ENCODE measurements at regions not wholly inside any gene's neighbourhood (a gene's known extent, or its start where the extent isn't known, plus 50 kb on each side); places are given as distances from the start of the nearest gene placed in this dataset.

- ChIA-PET CTCF (no interaction called here), POLR2A (no interaction called here)
- no peak for DNase-seq
- H4K20me1 ChIP-seq (ENCODE audit: insufficient read depth) = no peaks in the 10 kb centered on the region
- no peaks in the 10 kb centered on the region for H3K36me3 ChIP-seq (replicated peaks in 1 of 2; ENCODE audit: control insufficient read depth in 1 of 2, insufficient read depth in 2 of 2, low read length in 1 of 2)
- no peak overlapping the region for H3K9ac ChIP-seq
- TF ChIP-seq NRF1 (IDR thresholded peaks at IDR 0.05; ENCODE audit: low read depth, low read length) (no peak), EP300 (IDR thresholded peaks at IDR 0.05; ENCODE audit: borderline replicate concordance in 1 of 2, low read depth in 1 of 2, low read length in 1 of 2) (no peak), EZH2phosphoT487 (IDR thresholded peaks at IDR 0.05; ENCODE audit: borderline replicate concordance, low read depth) (no peak), USF1 (IDR thresholded peaks at IDR 0.05; ENCODE audit: borderline replicate concordance, low read depth) (no peak), SIN3A (IDR thresholded peaks at IDR 0.05; ENCODE audit: borderline replicate concordance, low read depth, low read length) (no peak), GATA2 (CRISPR knock-in tag; IDR thresholded peaks at IDR 0.05) (no peak), RCOR1 (IDR thresholded peaks at IDR 0.05; ENCODE audit: low read length) (no peak), MEF2A (IDR thresholded peaks at IDR 0.05; ENCODE audit: borderline replicate concordance, low read depth) (no peak), YY1 (IDR thresholded peaks at IDR 0.05; ENCODE audit: low read depth) (no peak), TEAD4 (IDR thresholded peaks at IDR 0.05; ENCODE audit: borderline replicate concordance, insufficient read depth) (no peak), PBX3 (IDR thresholded peaks at IDR 0.05) (no peak)
- TF ChIP-seq, protein P1, sequence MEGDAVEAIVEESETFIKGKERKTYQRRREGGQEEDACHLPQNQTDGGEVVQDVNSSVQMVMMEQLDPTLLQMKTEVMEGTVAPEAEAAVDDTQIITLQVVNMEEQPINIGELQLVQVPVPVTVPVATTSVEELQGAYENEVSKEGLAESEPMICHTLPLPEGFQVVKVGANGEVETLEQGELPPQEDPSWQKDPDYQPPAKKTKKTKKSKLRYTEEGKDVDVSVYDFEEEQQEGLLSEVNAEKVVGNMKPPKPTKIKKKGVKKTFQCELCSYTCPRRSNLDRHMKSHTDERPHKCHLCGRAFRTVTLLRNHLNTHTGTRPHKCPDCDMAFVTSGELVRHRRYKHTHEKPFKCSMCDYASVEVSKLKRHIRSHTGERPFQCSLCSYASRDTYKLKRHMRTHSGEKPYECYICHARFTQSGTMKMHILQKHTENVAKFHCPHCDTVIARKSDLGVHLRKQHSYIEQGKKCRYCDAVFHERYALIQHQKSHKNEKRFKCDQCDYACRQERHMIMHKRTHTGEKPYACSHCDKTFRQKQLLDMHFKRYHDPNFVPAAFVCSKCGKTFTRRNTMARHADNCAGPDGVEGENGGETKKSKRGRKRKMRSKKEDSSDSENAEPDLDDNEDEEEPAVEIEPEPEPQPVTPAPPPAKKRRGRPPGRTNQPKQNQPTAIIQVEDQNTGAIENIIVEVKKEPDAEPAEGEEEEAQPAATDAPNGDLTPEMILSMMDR (IDR thresholded peaks at IDR 0.05) = no peak
- H3K9me3 ChIP-seq = no peaks in the 10 kb centered on the region
- no peaks in the 10 kb centered on the region for H3K79me2 ChIP-seq (ENCODE audit: insufficient read depth)
- 17% methylated on average over 5 of the region's 5 CpGs for WGBS (ENCODE audit: low lambda C conversion rate)
- H3K4me3 ChIP-seq (ENCODE audit: low read depth in 2 of 2, low read length in 1 of 2) = no peak overlapping the region
- H3F3A ChIP-seq (replicated peaks; ENCODE audit: insufficient read depth) = no peaks in the 10 kb centered on the region
- H3K4me2 ChIP-seq = no peak overlapping the region
- H3K4me1 ChIP-seq (ENCODE audit: control insufficient read depth in 1 of 2, insufficient read depth in 2 of 2, low read depth in 1 of 2, low read length in 1 of 2) = no peaks in the 10 kb centered on the region
- H2AFZ ChIP-seq (ENCODE audit: low read depth) = no peak overlapping the region
- no peaks in the 10 kb centered on the region for H3K27me3 ChIP-seq (ENCODE audit: insufficient read depth)
- no peak overlapping the region for H3K27ac ChIP-seq (ENCODE audit: low read depth in 2 of 2, low read length in 1 of 2)
- no peaks in the 10 kb centered on the region for H3K9me2 ChIP-seq
These were observed 316.2 kb downstream of the CENPC start for GRCh38 chr4:67229148-67229547.

- Histone ChIP-seq H3K4me1 (ENCODE audit: control insufficient read depth in 1 of 2, insufficient read depth in 2 of 2, low read depth in 1 of 2, low read length in 1 of 2) (no peaks in the 10 kb centered on the region), H3K9me3 (no peaks in the 10 kb centered on the region), H3K4me3 (ENCODE audit: low read depth in 2 of 2, low read length in 1 of 2) (no peak overlapping the region), H3K27ac (ENCODE audit: low read depth in 2 of 2, low read length in 1 of 2) (no peak overlapping the region), H3K27me3 (ENCODE audit: insufficient read depth) (no peaks in the 10 kb centered on the region), H3F3A (replicated peaks; ENCODE audit: insufficient read depth) (no peaks in the 10 kb centered on the region), H3K9ac (no peak overlapping the region), H2AFZ (ENCODE audit: low read depth) (no peak overlapping the region), H3K4me2 (no peak overlapping the region), H3K79me2 (ENCODE audit: insufficient read depth) (no peaks in the 10 kb centered on the region), H3K36me3 (replicated peaks in 1 of 2; ENCODE audit: control insufficient read depth in 1 of 2, insufficient read depth in 2 of 2, low read length in 1 of 2) (no peaks in the 10 kb centered on the region), H3K9me2 (no peaks in the 10 kb centered on the region), H4K20me1 (ENCODE audit: insufficient read depth) (no peaks in the 10 kb centered on the region)
- 11% methylated on average over 2 of the region's 2 CpGs for WGBS (ENCODE audit: low lambda C conversion rate)
- DNase-seq = no peak
- CTCF ChIA-PET = no interaction called here
- POLR2A ChIA-PET = no interaction called here
- no peak for TF ChIP-seq POLR2AphosphoS5 (IDR thresholded peaks at IDR 0.05; ENCODE audit: low read depth, low read length)
- TF ChIP-seq FOSL2 (IDR thresholded peaks at IDR 0.05; ENCODE audit: borderline replicate concordance, low read depth) = no peak
These were observed 324.4 kb downstream of the CENPC start for GRCh38 chr4:67220861-67221260.

Data from SK-N-SH (cell line).